SK-N-SH (cell line): ENCODE measurements at regions not wholly inside any gene's neighbourhood (a gene's known extent, or its start where the extent isn't known, plus 50 kb on each side); places are given as distances from the start of the nearest gene placed in this dataset.

Experiments used
- CTCF ChIA-PET: fragments of 300-600, 350-600 bp; formaldehyde crosslinking; extraction: SDS; loops from one replicate; lab custom pipeline; 2021; lab: Yijun Ruan, JAX
- POLR2A ChIA-PET: fragments of 350-600 bp; sonication (Branson Sonifier 250); formaldehyde crosslinking; extraction: SDS; loops from one replicate; lab custom pipeline; 2020; ENCODE audit warnings: antibody characterized with exemption, inconsistent platforms; lab: Yijun Ruan, JAX
- DNase-seq: peaks from one replicate; pipeline ENCODE4 v3.0.0; 2012
- H2AFZ ChIP-seq: fragments of 200-600 bp; sonication (generic); 2 replicates; pipeline ENCODE4 v1.8.1; 2016; ENCODE audit warnings: antibody characterized with exemption, mild to moderate bottlenecking, low read depth
- H3F3A ChIP-seq: fragments of 200-600 bp; sonication (generic); replicated peaks from 2 replicates; pipeline ENCODE3; 2016; ENCODE audit warnings: antibody characterized with exemption, mild to moderate bottlenecking; ENCODE audit not compliant: insufficient read depth
- H3K27ac ChIP-seq, 2 experiments: fragments of 200-500 bp in 1 of 2; fragments of 200-600 bp in 1 of 2; sonication (Bioruptor generic) in 1 of 2; sonication (generic), shearing (Covaris generic) in 1 of 2; 2 replicates each; pipeline versions ENCODE4 v1.5.1 to v1.6.1; 2014 to 2016; ENCODE audit warnings: low read depth in 2 of 2, inconsistent platforms in 1 of 2, low read length in 1 of 2, mild to moderate bottlenecking in 1 of 2, mixed read lengths in 1 of 2
- H3K27me3 ChIP-seq: fragments of 200-600 bp; sonication (generic), shearing (Covaris generic); 2 replicates; pipeline ENCODE4 v1.6.1; 2016; ENCODE audit warnings: mixed run types; ENCODE audit not compliant: insufficient read depth
- H3K36me3 ChIP-seq, 2 experiments: fragments of 200-500 bp in 1 of 2; fragments of 200-600 bp in 1 of 2; sonication (Bioruptor generic) in 1 of 2; sonication (generic) in 1 of 2; replicated peaks in 1 of 2; 2 replicates each; pipeline versions ENCODE3 to v1.5.1; 2014 to 2016; ENCODE audit warnings: low read length in 1 of 2, mild to moderate bottlenecking in 1 of 2; ENCODE audit not compliant: insufficient read depth in 2 of 2, control insufficient read depth in 1 of 2
- H3K4me1 ChIP-seq, 2 experiments: fragments of 200-500 bp in 1 of 2; fragments of 200-600 bp in 1 of 2; sonication (Bioruptor generic) in 1 of 2; sonication (generic), shearing (Covaris generic) in 1 of 2; 2 replicates each; pipeline versions ENCODE4 v1.5.1 to v1.6.1; 2014 to 2016; ENCODE audit warnings: low read depth in 1 of 2, low read length in 1 of 2, mixed run types in 1 of 2; ENCODE audit not compliant: insufficient read depth in 2 of 2, control insufficient read depth in 1 of 2
- H3K4me2 ChIP-seq: fragments of 200-600 bp; sonication (generic), shearing (Covaris generic); 2 replicates; pipeline ENCODE4 v1.6.1; 2017; ENCODE audit warnings: mixed run types
- H3K4me3 ChIP-seq, 2 experiments: fragments of 200-500 bp in 1 of 2; fragments of 200-600 bp in 1 of 2; sonication (Bioruptor generic) in 1 of 2; sonication (generic), shearing (Covaris generic) in 1 of 2; 2 replicates each; pipeline versions ENCODE4 v1.5.1 to v1.8.1; 2014 to 2016; ENCODE audit warnings: low read depth in 2 of 2, inconsistent platforms in 1 of 2, low read length in 1 of 2, mild to moderate bottlenecking in 1 of 2, mixed read lengths in 1 of 2, moderate library complexity in 1 of 2
- H3K79me2 ChIP-seq: fragments of 200-600 bp; sonication (generic); 2 replicates; pipeline ENCODE4 v1.8.1; 2017; ENCODE audit warnings: mild to moderate bottlenecking; ENCODE audit not compliant: insufficient read depth
- H3K9ac ChIP-seq: fragments of 200-600 bp; sonication (generic); 2 replicates; pipeline ENCODE4 v1.6.1; 2017; ENCODE audit warnings: mixed run types
- H3K9me2 ChIP-seq: fragments of 200-600 bp; sonication (generic); 2 replicates; pipeline ENCODE4 v1.6.1; 2017; ENCODE audit warnings: mixed run types
- H3K9me3 ChIP-seq: fragments of 200-600 bp; sonication (generic); 2 replicates; pipeline ENCODE4 v1.6.1; 2017; ENCODE audit warnings: mixed run types, mild to moderate bottlenecking, moderate library complexity
- H4K20me1 ChIP-seq: fragments of 200-600 bp; sonication (generic); 2 replicates; pipeline ENCODE4 v1.6.1; 2017; ENCODE audit warnings: mild to moderate bottlenecking, mixed run types; ENCODE audit not compliant: insufficient read depth
- FOSL2 ChIP-seq: IDR thresholded peaks from 2 replicates; pipeline ENCODE4 v1.4.0; 2012; ENCODE audit warnings: low read depth, mild to moderate bottlenecking, moderate library complexity, borderline replicate concordance
- FOXJ3 ChIP-seq: sonication (generic); formaldehyde crosslinking; IDR thresholded peaks from 2 replicates; pipeline ENCODE4 v1.5.1; 2020; ENCODE audit warnings: mild to moderate bottlenecking, missing genetic modification reagents
- FOXM1 ChIP-seq: IDR thresholded peaks from 2 replicates; pipeline ENCODE4 v1.4.0; 2012; ENCODE audit warnings: low read depth, mild to moderate bottlenecking
- MEF2A ChIP-seq: IDR thresholded peaks from 2 replicates; pipeline ENCODE4 v1.4.0; 2012; ENCODE audit warnings: low read depth, borderline replicate concordance
- MXI1 ChIP-seq: IDR thresholded peaks from 2 replicates; pipeline ENCODE4 v1.6.1; 2012; ENCODE audit warnings: mild to moderate bottlenecking, low read depth, low read length, improper control_type of control experiment
- TEAD4 ChIP-seq: IDR thresholded peaks from 2 replicates; pipeline ENCODE4 v1.4.0; 2012; ENCODE audit warnings: mild to moderate bottlenecking, borderline replicate concordance; ENCODE audit not compliant: insufficient read depth
- YY1 ChIP-seq: IDR thresholded peaks from 2 replicates; pipeline ENCODE4 v1.4.0; 2012; ENCODE audit warnings: low read depth, mild to moderate bottlenecking
- WGBS: methylation state at CpG from one replicate; pipeline ENCODE4 v1.1.6; 2017; ENCODE audit warnings: low lambda C conversion rate; 5-methylcytosine and 5-hydroxymethylcytosine counted together
- TF ChIP-seq, protein P1 (sequence below): fragments of 150-350 bp; IDR thresholded peaks from 2 replicates; pipeline ENCODE4 v1.6.1; 2017; ENCODE audit warnings: antibody characterized with exemption, low read length, low read depth, borderline replicate concordance
- TF ChIP-seq, protein P2 (sequence below): IDR thresholded peaks from 2 replicates; pipeline ENCODE4 v1.4.0; 2012; ENCODE audit warnings: low read depth, borderline replicate concordance
- TF ChIP-seq, protein P3 (sequence below): IDR thresholded peaks from 2 replicates; pipeline ENCODE4 v1.4.0; 2012; ENCODE audit warnings: low read depth, borderline replicate concordance
- TF ChIP-seq, protein P4 (sequence below): IDR thresholded peaks from 2 replicates; pipeline ENCODE4 v1.4.0; 2012; ENCODE audit warnings: low read depth
- TF ChIP-seq, protein P5 (sequence below): IDR thresholded peaks from 2 replicates; pipeline ENCODE4; 2012

DNA sequence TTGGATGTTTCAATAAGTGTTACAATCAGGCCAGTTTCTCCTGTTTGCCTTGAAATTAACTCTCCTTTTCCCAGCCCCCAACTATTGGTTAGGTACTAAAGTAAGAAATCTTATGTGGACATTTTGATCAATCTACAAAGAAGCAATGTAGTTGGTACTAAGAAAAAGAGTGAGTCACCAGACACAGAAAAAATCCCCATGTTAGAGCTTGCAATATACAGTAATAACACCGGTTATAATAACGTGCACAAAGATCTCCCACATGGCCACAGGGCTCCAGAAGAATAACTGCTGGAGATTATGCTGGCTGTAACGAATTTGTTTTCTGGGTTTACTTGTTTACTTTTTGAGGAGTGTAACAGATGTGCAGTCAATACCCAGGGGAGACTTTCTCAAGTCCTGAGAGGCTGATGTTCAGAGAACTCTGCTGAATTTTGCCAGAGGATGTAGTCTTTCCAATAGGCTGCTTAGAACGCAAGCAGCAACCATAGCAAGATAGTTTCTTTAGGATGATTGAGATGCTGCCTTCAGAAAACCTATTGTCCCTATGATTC, 166.2 kb upstream of the SPACA1 start:
- Histone ChIP-seq H3K9me3 (no peaks in the 10 kb centered on the region), H3K9ac (no peak overlapping the region), H3K79me2 (no peaks in the 10 kb centered on the region), H2AFZ (no peak overlapping the region), H3K4me3 (no peak overlapping the region), H3F3A (no peaks in the 10 kb centered on the region), H3K36me3 (no peaks in the 10 kb centered on the region), H3K4me1 (no peaks in the 10 kb centered on the region), H3K4me2 (no peak overlapping the region), H3K27ac (no peak overlapping the region), H3K27me3 (no peaks in the 10 kb centered on the region), H4K20me1 (no peaks in the 10 kb centered on the region), H3K9me2 (no peaks in the 10 kb centered on the region)
- 23% methylated on average over 4 of the region's 4 CpGs for whole genome bisulfite sequencing
- ChIA-PET CTCF (no interaction called here), POLR2A (no interaction called here)
- TF ChIP-seq FOXM1 (no peak), YY1 (no peak), FOXJ3 (CRISPR knock-in tag) (no peak), TEAD4 (no peak), FOSL2 (no peak), MEF2A (no peak), MXI1 (no peak)
- TF ChIP-seq, protein P1, sequence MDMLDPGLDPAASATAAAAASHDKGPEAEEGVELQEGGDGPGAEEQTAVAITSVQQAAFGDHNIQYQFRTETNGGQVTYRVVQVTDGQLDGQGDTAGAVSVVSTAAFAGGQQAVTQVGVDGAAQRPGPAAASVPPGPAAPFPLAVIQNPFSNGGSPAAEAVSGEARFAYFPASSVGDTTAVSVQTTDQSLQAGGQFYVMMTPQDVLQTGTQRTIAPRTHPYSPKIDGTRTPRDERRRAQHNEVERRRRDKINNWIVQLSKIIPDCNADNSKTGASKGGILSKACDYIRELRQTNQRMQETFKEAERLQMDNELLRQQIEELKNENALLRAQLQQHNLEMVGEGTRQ: no peak
- TF ChIP-seq, protein P2, sequence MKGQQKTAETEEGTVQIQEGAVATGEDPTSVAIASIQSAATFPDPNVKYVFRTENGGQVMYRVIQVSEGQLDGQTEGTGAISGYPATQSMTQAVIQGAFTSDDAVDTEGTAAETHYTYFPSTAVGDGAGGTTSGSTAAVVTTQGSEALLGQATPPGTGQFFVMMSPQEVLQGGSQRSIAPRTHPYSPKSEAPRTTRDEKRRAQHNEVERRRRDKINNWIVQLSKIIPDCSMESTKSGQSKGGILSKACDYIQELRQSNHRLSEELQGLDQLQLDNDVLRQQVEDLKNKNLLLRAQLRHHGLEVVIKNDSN: no peak
- TF ChIP-seq, protein P3, sequence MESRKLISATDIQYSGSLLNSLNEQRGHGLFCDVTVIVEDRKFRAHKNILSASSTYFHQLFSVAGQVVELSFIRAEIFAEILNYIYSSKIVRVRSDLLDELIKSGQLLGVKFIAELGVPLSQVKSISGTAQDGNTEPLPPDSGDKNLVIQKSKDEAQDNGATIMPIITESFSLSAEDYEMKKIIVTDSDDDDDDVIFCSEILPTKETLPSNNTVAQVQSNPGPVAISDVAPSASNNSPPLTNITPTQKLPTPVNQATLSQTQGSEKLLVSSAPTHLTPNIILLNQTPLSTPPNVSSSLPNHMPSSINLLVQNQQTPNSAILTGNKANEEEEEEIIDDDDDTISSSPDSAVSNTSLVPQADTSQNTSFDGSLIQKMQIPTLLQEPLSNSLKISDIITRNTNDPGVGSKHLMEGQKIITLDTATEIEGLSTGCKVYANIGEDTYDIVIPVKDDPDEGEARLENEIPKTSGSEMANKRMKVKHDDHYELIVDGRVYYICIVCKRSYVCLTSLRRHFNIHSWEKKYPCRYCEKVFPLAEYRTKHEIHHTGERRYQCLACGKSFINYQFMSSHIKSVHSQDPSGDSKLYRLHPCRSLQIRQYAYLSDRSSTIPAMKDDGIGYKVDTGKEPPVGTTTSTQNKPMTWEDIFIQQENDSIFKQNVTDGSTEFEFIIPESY: no peak
- TF ChIP-seq, protein P4, sequence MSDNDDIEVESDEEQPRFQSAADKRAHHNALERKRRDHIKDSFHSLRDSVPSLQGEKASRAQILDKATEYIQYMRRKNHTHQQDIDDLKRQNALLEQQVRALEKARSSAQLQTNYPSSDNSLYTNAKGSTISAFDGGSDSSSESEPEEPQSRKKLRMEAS: no peak
- TF ChIP-seq, protein P5, sequence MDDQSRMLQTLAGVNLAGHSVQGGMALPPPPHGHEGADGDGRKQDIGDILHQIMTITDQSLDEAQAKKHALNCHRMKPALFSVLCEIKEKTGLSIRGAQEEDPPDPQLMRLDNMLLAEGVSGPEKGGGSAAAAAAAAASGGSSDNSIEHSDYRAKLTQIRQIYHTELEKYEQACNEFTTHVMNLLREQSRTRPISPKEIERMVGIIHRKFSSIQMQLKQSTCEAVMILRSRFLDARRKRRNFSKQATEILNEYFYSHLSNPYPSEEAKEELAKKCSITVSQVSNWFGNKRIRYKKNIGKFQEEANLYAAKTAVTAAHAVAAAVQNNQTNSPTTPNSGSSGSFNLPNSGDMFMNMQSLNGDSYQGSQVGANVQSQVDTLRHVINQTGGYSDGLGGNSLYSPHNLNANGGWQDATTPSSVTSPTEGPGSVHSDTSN: no peak
- DNase-seq: no peak
